GM23248 (cell line): ENCODE measurements at regions not wholly inside any gene's neighbourhood (a gene's known extent, or its start where the extent isn't known, plus 50 kb on each side); places are given as distances from the start of the nearest gene placed in this dataset.
A peak's percentile ranks its signal among the peaks of the same experiment; 100 is the strongest.
"Not testable (repeated sequence)": the region's sequence is repeated elsewhere in the genome, so short reads cannot be mapped to it uniquely, and the experiment has no call there.

Experiments used
- DNase-seq: peaks from one replicate; pipeline ENCODE4 v3.0.0-alpha.2; 2015
- H2AFZ ChIP-seq: fragments of 200-600 bp; sonication (generic); 2 replicates; pipeline ENCODE4 v1.6.1; 2016; ENCODE audit warnings: antibody characterized with exemption
- H3F3A ChIP-seq: fragments of 200-600 bp; sonication (generic); 2 replicates; pipeline ENCODE4 v1.6.1; 2016; ENCODE audit warnings: mild to moderate bottlenecking, antibody characterized with exemption, mixed run types; ENCODE audit not compliant: insufficient read depth
- H3K27ac ChIP-seq: fragments of 200-600 bp; sonication (generic); 2 replicates; pipeline ENCODE4 v1.5.1; 2016; ENCODE audit warnings: mild to moderate bottlenecking
- H3K27me3 ChIP-seq: fragments of 200-600 bp; sonication (generic); replicated peaks from 2 replicates; pipeline ENCODE4 v1.6.1; 2016; ENCODE audit warnings: mild to moderate bottlenecking; ENCODE audit not compliant: insufficient read depth
- H3K36me3 ChIP-seq: fragments of 200-600 bp; sonication (generic); 2 replicates; pipeline ENCODE4 v1.6.1; 2016; ENCODE audit warnings: low read depth, mild to moderate bottlenecking
- H3K4me1 ChIP-seq: fragments of 200-600 bp; sonication (generic); 2 replicates; pipeline ENCODE4 v1.6.1; 2016; ENCODE audit warnings: mild to moderate bottlenecking; ENCODE audit not compliant: insufficient read depth
- H3K4me2 ChIP-seq: fragments of 200-600 bp; sonication (generic); one replicate; pipeline ENCODE4 v1.6.1; 2016; ENCODE audit warnings: mild to moderate bottlenecking; ENCODE audit not compliant: unreplicated experiment
- H3K4me3 ChIP-seq: fragments of 200-600 bp; sonication (generic); 2 replicates; pipeline ENCODE4 v1.5.1; 2016; ENCODE audit warnings: mild to moderate bottlenecking
- H3K79me2 ChIP-seq: fragments of 200-600 bp; sonication (generic); 2 replicates; pipeline ENCODE4 v1.6.1; 2016; ENCODE audit warnings: mild to moderate bottlenecking; ENCODE audit not compliant: insufficient read depth
- H3K9ac ChIP-seq: fragments of 200-600 bp; sonication (generic); 2 replicates; pipeline ENCODE4 v1.6.1; 2016; ENCODE audit warnings: mild to moderate bottlenecking
- H3K9me2 ChIP-seq: fragments of 200-600 bp; sonication (generic); 2 replicates; pipeline ENCODE4 v1.6.1; 2016; ENCODE audit warnings: mixed run types, mild to moderate bottlenecking, moderate library complexity; ENCODE audit not compliant: insufficient read depth
- H3K9me3 ChIP-seq: fragments of 200-600 bp; sonication (generic); one replicate; pipeline ENCODE4 v1.6.1; 2017; ENCODE audit warnings: low read depth
- H4K20me1 ChIP-seq: fragments of 200-600 bp; sonication (generic); 2 replicates; pipeline ENCODE4 v1.6.0; 2016; ENCODE audit not compliant: insufficient read depth
- WGBS, 2 experiments: methylation state at CpG; one replicate each; pipeline ENCODE4 v1.1.6; 2015 to 2017; ENCODE audit warnings: low lambda C conversion rate in 2 of 2, low coverage in 1 of 2; ENCODE audit errors: missing lambda C conversion rate in 2 of 2; 5-methylcytosine and 5-hydroxymethylcytosine counted together
- in situ Hi-C: fragments of 300-500 bp; cut with MboI; formaldehyde crosslinking; loops from 2 replicates; pipeline ENCODE4 v1.15.0; 2020

DNA sequence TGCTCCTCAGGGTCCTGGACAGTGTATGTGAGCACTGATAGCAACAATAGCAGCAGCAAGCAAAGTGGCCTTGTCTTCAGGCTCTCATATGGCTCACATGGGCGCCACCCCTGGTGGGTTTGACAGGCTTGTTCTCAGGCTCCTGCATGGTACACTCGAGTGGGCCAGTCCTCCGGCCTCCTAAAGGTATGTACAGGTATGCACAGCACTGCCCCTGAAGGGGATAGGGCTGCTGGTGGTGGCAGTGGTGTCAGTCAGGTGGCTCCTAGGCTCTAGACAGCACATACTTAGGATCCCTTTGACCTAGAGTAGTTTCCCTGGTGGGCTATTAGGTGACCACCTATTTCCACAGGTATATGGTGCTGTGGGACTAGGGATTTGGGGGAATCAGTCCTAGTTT is 79.8 kb downstream of the LGALS9B start:
- H3F3A ChIP-seq, H3K9me3 ChIP-seq, H3K27me3 ChIP-seq, H3K4me3 ChIP-seq, H2AFZ ChIP-seq, in situ Hi-C loops, H3K27ac ChIP-seq, H3K4me2 ChIP-seq, H3K9me2 ChIP-seq, DNase-seq, H3K36me3 ChIP-seq, H3K79me2 ChIP-seq, H3K4me1 ChIP-seq, H3K9ac ChIP-seq, H4K20me1 ChIP-seq: not testable (repeated sequence)
- WGBS, 2 experiments: 28% methylated on average over 3 of the region's 3 CpGs; no CpG with 5 or more reads in 1 of the 2 experiments

DNA sequence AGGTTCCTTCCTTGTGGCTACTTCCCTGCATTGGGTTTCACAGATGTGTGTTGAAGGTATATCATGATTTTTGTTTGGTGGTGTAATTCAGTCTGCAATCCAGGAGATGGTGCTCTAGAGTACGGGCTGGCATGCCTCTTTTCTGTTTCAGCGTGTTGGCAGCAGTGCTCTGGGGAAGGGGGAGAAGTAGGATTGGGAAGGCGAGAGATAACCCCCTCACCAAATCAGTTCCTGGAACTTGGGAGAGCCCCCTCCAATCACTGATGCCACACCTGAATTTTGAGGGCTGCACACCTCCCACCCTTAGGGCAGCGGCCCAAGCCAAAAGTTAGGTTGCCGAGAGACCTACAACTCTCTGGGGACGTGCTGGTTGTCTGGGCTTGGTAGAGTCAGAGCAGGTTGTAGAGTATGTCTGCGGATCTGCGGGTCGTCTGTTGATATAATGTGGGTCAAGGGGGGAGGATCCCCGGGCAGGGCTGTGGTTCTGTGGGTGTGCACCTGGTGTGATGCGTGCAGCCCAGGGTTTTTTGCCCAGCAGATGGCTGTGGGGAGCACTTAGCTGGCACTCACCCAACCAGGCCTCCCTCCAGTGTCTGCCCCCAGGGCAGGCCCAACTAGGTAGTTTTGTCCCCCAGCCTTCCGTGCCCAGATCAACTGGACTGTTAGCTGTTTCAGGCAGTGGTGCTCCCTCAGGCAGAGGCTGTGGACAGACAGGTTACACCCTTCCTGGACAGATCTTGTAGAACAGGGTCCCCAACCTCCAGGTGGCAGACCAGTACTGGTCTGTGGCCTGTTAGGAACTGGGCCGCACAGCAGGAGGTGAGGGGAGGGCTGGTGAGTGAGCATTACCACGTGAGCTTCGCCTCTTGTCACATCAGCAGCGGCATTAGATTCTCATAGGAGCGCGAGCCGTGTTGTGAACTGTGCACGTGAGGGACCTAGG is 85.7 kb downstream of the LGALS9B start:
- H3K27me3 ChIP-seq, H3K9me3 ChIP-seq, H3K9me2 ChIP-seq, H3F3A ChIP-seq, H3K36me3 ChIP-seq, H3K27ac ChIP-seq, H4K20me1 ChIP-seq, H2AFZ ChIP-seq, H3K4me2 ChIP-seq, in situ Hi-C loops, H3K4me1 ChIP-seq, H3K4me3 ChIP-seq, H3K79me2 ChIP-seq, H3K9ac ChIP-seq: not testable (repeated sequence)
- WGBS, 2 experiments: 68 to 76% methylated on average over 11 to 18 of the region's 20 CpGs
- peak; percentile 31 for DNase-seq

DNA sequence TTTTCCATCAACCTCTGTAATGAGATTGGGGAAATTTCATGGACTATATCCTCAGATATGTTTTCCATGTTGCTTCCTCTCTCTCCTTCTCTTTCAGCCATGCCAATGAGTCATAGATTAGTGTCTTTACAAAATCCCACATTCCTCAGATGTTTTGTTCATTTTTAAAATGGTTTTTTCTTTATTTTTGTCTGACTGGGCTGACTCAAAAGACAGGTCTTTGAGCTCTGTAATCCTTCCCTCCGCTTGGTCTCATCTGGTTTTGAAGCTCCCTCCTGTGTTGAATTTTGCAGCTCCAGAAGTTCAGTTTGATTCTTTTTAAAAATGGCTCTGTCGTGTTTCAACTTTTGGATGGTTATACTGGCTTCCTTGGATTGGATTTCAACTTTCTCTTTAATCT is 86.7 kb downstream of the LGALS9B start:
- H3K27me3 ChIP-seq, H3K9me3 ChIP-seq, H3F3A ChIP-seq, H3K4me1 ChIP-seq, H3K4me3 ChIP-seq, in situ Hi-C loops, H3K79me2 ChIP-seq, H3K36me3 ChIP-seq, H2AFZ ChIP-seq, H3K9ac ChIP-seq, H4K20me1 ChIP-seq, H3K27ac ChIP-seq, H3K9me2 ChIP-seq, H3K4me2 ChIP-seq: not testable (repeated sequence)
- WGBS, 2 experiments: 0 to 2% methylated on average over 2 of the region's 2 CpGs
- peak; percentile 47 for DNase-seq

DNA sequence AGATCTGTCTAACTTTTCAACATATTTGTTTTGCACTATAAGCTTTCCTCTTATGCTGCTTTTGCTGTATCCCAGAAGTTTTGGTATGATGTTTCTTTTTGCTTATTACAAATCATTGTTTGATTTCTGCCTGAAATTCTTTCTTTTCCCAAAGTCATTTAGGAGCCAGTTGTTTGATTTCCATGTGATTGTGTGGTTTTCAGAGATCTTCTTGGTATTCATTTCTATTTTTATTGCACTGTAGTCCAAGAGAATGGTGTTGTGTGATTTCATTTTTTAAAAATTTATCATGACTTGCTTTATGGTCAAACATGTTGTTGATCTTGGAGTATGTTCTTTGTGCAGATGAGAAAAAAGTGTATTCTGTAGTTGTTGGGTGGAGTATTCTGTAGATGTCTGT is 88.1 kb downstream of the LGALS9B start:
- H3K9me2 ChIP-seq, H4K20me1 ChIP-seq, H3K79me2 ChIP-seq, H3K27ac ChIP-seq, H2AFZ ChIP-seq, H3K4me3 ChIP-seq, in situ Hi-C loops, H3K4me2 ChIP-seq, H3K4me1 ChIP-seq, H3K36me3 ChIP-seq, H3K27me3 ChIP-seq, H3K9ac ChIP-seq, H3F3A ChIP-seq, H3K9me3 ChIP-seq: not testable (repeated sequence)
- DNase-seq: peak; percentile 2

DNA sequence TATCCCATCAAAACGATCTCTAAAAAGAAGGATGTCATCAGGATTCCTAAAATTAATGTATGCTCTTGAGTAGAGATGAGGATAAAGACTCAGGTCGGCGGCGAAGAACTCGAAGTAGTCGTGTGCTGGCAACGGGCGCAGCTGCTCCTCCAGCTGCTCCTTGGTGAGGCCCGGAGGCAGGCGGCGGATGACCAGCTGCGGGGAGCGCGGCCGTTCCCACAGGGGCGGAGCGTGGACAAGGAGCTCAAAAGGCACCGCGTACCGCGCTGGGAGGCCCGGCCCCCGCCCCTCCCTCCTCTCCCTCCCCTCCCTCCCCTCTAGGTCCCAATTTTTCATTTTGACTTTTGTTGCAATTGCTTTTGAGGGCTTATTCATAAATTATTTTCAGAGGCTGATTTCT is 90.7 kb downstream of the LGALS9B start:
- peak; percentile 3 for DNase-seq
- H3K4me3 ChIP-seq, H3K27ac ChIP-seq, H3K9me2 ChIP-seq, H3K36me3 ChIP-seq, H3F3A ChIP-seq, H3K4me2 ChIP-seq, in situ Hi-C loops, H3K79me2 ChIP-seq, H3K27me3 ChIP-seq, H4K20me1 ChIP-seq, H3K4me1 ChIP-seq, H3K9ac ChIP-seq, H2AFZ ChIP-seq, H3K9me3 ChIP-seq: not testable (repeated sequence)
- 26 to 37% methylated on average over 7 to 23 of the region's 23 CpGs for WGBS, 2 experiments

DNA sequence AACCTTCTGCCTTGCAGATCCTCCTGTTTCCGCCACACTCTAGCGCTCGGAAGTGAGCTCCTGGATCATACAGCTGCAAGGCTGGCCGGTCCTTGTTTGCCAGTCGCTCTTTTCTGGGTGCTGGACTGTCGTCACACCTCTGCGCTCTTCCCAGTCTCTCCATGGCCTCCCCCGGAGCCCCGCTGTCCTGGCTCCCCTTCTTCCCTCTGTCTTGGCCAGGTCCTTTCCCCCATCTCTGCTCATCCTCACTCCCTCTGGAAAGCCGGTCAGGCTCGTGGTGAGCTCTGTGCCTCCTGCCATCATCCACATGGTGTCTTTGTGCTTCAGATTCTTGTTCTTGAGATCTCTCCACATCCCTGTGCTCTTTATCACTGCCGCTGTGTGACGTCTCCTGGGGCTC is 91.6 kb downstream of the LGALS9B start:
- H3K4me2 ChIP-seq, H4K20me1 ChIP-seq, H2AFZ ChIP-seq, H3K9ac ChIP-seq, H3K27ac ChIP-seq, H3K4me3 ChIP-seq, H3F3A ChIP-seq, H3K79me2 ChIP-seq, H3K36me3 ChIP-seq, in situ Hi-C loops, H3K4me1 ChIP-seq, DNase-seq, H3K9me2 ChIP-seq, H3K27me3 ChIP-seq, H3K9me3 ChIP-seq: not testable (repeated sequence)
- 82 to 90% methylated on average over 6 to 13 of the region's 13 CpGs for WGBS, 2 experiments
